CD8-positive, alpha-beta memory T cell (primary cell): ENCODE measurements at regions not wholly inside any gene's neighbourhood (a gene's known extent, or its start where the extent isn't known, plus 50 kb on each side); places are given as distances from the start of the nearest gene placed in this dataset.

Source experiments
- CTCF ChIA-PET: fragments of 350-600 bp; sonication (Branson Sonifier 250); formaldehyde crosslinking; loops from one replicate; lab custom pipeline; 2021; ENCODE audit warnings: antibody characterized with exemption; lab: Charles Lee
- POLR2A ChIA-PET: fragments of 350-600 bp; sonication (Branson Sonifier 250); formaldehyde crosslinking; loops from one replicate; lab custom pipeline; 2021; ENCODE audit warnings: antibody characterized with exemption; lab: Charles Lee
- DNase-seq, 5 donors: peaks; one replicate each; pipeline versions ENCODE4 v3.0.0 to v3.0.0-alpha.2; 2020 to 2022; ENCODE audit warnings: mixed read lengths in 1 of 5
- H3K27ac ChIP-seq: one replicate; pipeline ENCODE4 v1.7.0; 2013; ENCODE audit warnings: low read depth, mild to moderate bottlenecking, low read length, moderate library complexity
- H3K27me3 ChIP-seq: 2 replicates; pipeline ENCODE4 v1.7.0; 2013; ENCODE audit warnings: low read length, mild to moderate bottlenecking; ENCODE audit not compliant: insufficient read depth, poor library complexity, severe bottlenecking
- H3K36me3 ChIP-seq: 2 replicates; pipeline ENCODE4 v1.7.0; 2013; ENCODE audit warnings: mild to moderate bottlenecking, low read length, moderate library complexity; ENCODE audit not compliant: insufficient read depth
- H3K4me1 ChIP-seq: 2 replicates; pipeline ENCODE4 v1.7.0; 2013; ENCODE audit warnings: mild to moderate bottlenecking, low read length, moderate library complexity; ENCODE audit not compliant: insufficient read depth
- H3K4me3 ChIP-seq: 2 replicates; pipeline ENCODE4 v1.7.0; 2013; ENCODE audit warnings: mild to moderate bottlenecking, low read length
- H3K9me3 ChIP-seq: 2 replicates; pipeline ENCODE4 v1.7.0; 2013; ENCODE audit warnings: mild to moderate bottlenecking, low read length
- H3K27ac Mint-ChIP-seq, 8 donors: one replicate each; pipeline ENCODE4 v1.8.0; 2020 to 2021; ENCODE audit warnings: mixed read lengths in 8 of 8, mild to moderate bottlenecking in 6 of 8, inconsistent platforms in 3 of 8, moderate library complexity in 3 of 8
- H3K27me3 Mint-ChIP-seq, 2 donors: one replicate each; pipeline ENCODE4 v1.8.0; 2020 to 2021; ENCODE audit warnings: mixed read lengths in 2 of 2, mild to moderate bottlenecking in 1 of 2, moderate library complexity in 1 of 2
- H3K36me3 Mint-ChIP-seq, 3 donors: one replicate each; pipeline ENCODE4 v1.8.0; 2020 to 2021; ENCODE audit warnings: mixed read lengths in 3 of 3, inconsistent platforms in 1 of 3, mild to moderate bottlenecking in 1 of 3
- H3K4me1 Mint-ChIP-seq, 3 donors: one replicate each; pipeline ENCODE4 v1.8.0; 2020 to 2021; ENCODE audit warnings: mixed read lengths in 3 of 3, inconsistent platforms in 1 of 3, mild to moderate bottlenecking in 1 of 3
- H3K4me3 Mint-ChIP-seq, 7 donors: one replicate each; pipeline ENCODE4 v1.8.0; 2020 to 2021; ENCODE audit warnings: mixed read lengths in 7 of 7, mild to moderate bottlenecking in 6 of 7, moderate library complexity in 4 of 7, inconsistent platforms in 2 of 7
- H3K9me3 Mint-ChIP-seq, 5 donors: one replicate each; pipeline ENCODE4 v1.8.0; 2020 to 2022; ENCODE audit warnings: mixed read lengths in 5 of 5, mild to moderate bottlenecking in 3 of 5, moderate library complexity in 2 of 5, inconsistent platforms in 1 of 5

GRCh38 chr3:31247063-31247447 is 285.7 kb upstream of the STT3B start:
- Mint-ChIP-seq H3K27ac (peak overlapping the region in 1 of 8 donors; percentile 52), H3K4me1 (peaks cover 3 to 31% (median 23%) of the 10 kb centered on the region in 3 donors), H3K36me3 (peaks cover 0 to 6% (median 0%) of the 10 kb centered on the region in 3 donors), H3K27me3 (peaks cover 0 to 3% of the 10 kb centered on the region in 2 donors), H3K4me3 (no peak overlapping the region), H3K9me3 (no peaks in the 10 kb centered on the region)
- Histone ChIP-seq H3K4me1 (no peaks in the 10 kb centered on the region), H3K27me3 (no peaks in the 10 kb centered on the region), H3K9me3 (no peaks in the 10 kb centered on the region), H3K4me3 (no peak overlapping the region), H3K27ac (no peak overlapping the region), H3K36me3 (no peaks in the 10 kb centered on the region)
- no peak for DNase-seq
- POLR2A ChIA-PET = no interaction called here
- CTCF ChIA-PET = no interaction called here

GRCh38 chr3:31247850-31248562 is 284.7 kb upstream of the STT3B start:
- Mint-ChIP-seq H3K27me3 (peaks cover 0 to 3% of the 10 kb centered on the region in 2 donors), H3K9me3 (no peaks in the 10 kb centered on the region), H3K4me3 (no peak overlapping the region), H3K36me3 (peaks cover 0 to 6% (median 0%) of the 10 kb centered on the region in 3 donors), H3K27ac (no peak overlapping the region), H3K4me1 (peaks cover 3 to 36% (median 22%) of the 10 kb centered on the region in 3 donors)
- CTCF ChIA-PET = interaction anchor here (0.8 kb wide), 1 partner anchor 26 kb away, joined by 3 read pairs; no protein-coding TSS in a partner anchor
- POLR2A ChIA-PET = no interaction called here
- H3K9me3 ChIP-seq = no peaks in the 10 kb centered on the region
- H3K36me3 ChIP-seq = no peaks in the 10 kb centered on the region
- DNase-seq = no peak
- H3K27me3 ChIP-seq = no peaks in the 10 kb centered on the region
- H3K27ac ChIP-seq = no peak overlapping the region
- H3K4me3 ChIP-seq = no peak overlapping the region
- no peaks in the 10 kb centered on the region for H3K4me1 ChIP-seq

GRCh38 chr3:31248563-31248992 is 284.1 kb upstream of the STT3B start:
- H3K9me3 Mint-ChIP-seq = no peaks in the 10 kb centered on the region
- no peak for DNase-seq
- H3K4me1 Mint-ChIP-seq = peaks cover 3 to 36% (median 22%) of the 10 kb centered on the region in 3 donors
- POLR2A ChIA-PET = no interaction called here
- peaks cover 0 to 7% (median 0%) of the 10 kb centered on the region in 3 donors for H3K36me3 Mint-ChIP-seq
- CTCF ChIA-PET = no interaction called here
- H3K4me1 ChIP-seq = no peaks in the 10 kb centered on the region
- H3K4me3 ChIP-seq = no peak overlapping the region
- no peaks in the 10 kb centered on the region for H3K36me3 ChIP-seq
- H3K27me3 ChIP-seq = no peaks in the 10 kb centered on the region
- H3K9me3 ChIP-seq = no peaks in the 10 kb centered on the region
- H3K27ac ChIP-seq = no peak overlapping the region
- no peak overlapping the region for H3K27ac Mint-ChIP-seq
- H3K4me3 Mint-ChIP-seq = no peak overlapping the region
- H3K27me3 Mint-ChIP-seq = peaks cover 0 to 3% of the 10 kb centered on the region in 2 donors

- Histone ChIP-seq H3K4me3 (no peak overlapping the region), H3K9me3 (no peaks in the 10 kb centered on the region), H3K27ac (no peak overlapping the region), H3K27me3 (no peaks in the 10 kb centered on the region), H3K36me3 (no peaks in the 10 kb centered on the region), H3K4me1 (no peaks in the 10 kb centered on the region)
- Mint-ChIP-seq H3K4me3 (no peak overlapping the region), H3K4me1 (peaks cover 4 to 36% (median 26%) of the 10 kb centered on the region in 3 donors), H3K9me3 (no peaks in the 10 kb centered on the region), H3K27ac (no peak overlapping the region), H3K36me3 (peaks cover 0 to 9% (median 0%) of the 10 kb centered on the region in 3 donors), H3K27me3 (peaks cover 0 to 3% of the 10 kb centered on the region in 2 donors)
- CTCF ChIA-PET = no interaction called here
- DNase-seq = no peak
- POLR2A ChIA-PET = no interaction called here
Observed at GRCh38 chr3:31249545-31249944, 283.2 kb upstream of the STT3B start.

- ChIA-PET CTCF (no interaction called here), POLR2A (no interaction called here)
- H3K27ac Mint-ChIP-seq = no peak overlapping the region
- Histone ChIP-seq H3K36me3 (no peaks in the 10 kb centered on the region), H3K4me1 (no peaks in the 10 kb centered on the region), H3K4me3 (no peak overlapping the region), H3K27me3 (no peaks in the 10 kb centered on the region), H3K27ac (no peak overlapping the region), H3K9me3 (no peaks in the 10 kb centered on the region)
- DNase-seq = no peak
- H3K4me3 Mint-ChIP-seq = no peak overlapping the region
- H3K4me1 Mint-ChIP-seq = peaks cover 4 to 36% (median 26%) of the 10 kb centered on the region in 3 donors
- H3K36me3 Mint-ChIP-seq = peaks cover 0 to 4% (median 0%) of the 10 kb centered on the region in 3 donors
- H3K9me3 Mint-ChIP-seq = no peaks in the 10 kb centered on the region
- H3K27me3 Mint-ChIP-seq = peaks cover 0 to 3% of the 10 kb centered on the region in 2 donors
Observed at GRCh38 chr3:31250116-31250777, 282.5 kb upstream of the STT3B start.

- Mint-ChIP-seq H3K4me1 (peaks cover 4 to 36% (median 26%) of the 10 kb centered on the region in 3 donors), H3K27me3 (peaks cover 0 to 3% of the 10 kb centered on the region in 2 donors), H3K27ac (peak overlapping the region in 1 of 8 donors; percentile 1), H3K36me3 (peaks cover 0 to 3% (median 0%) of the 10 kb centered on the region in 3 donors), H3K4me3 (no peak overlapping the region), H3K9me3 (no peaks in the 10 kb centered on the region)
- POLR2A ChIA-PET = no interaction called here
- no peaks in the 10 kb centered on the region for H3K27me3 ChIP-seq
- no peak for DNase-seq
- H3K4me1 ChIP-seq = no peaks in the 10 kb centered on the region
- no peaks in the 10 kb centered on the region for H3K36me3 ChIP-seq
- H3K9me3 ChIP-seq = no peaks in the 10 kb centered on the region
- no peak overlapping the region for H3K27ac ChIP-seq
- no peak overlapping the region for H3K4me3 ChIP-seq
- CTCF ChIA-PET = no interaction called here
Observed at GRCh38 chr3:31251083-31251482, 281.6 kb upstream of the STT3B start.

GRCh38 chr3:31252216-31253185 is 280.2 kb upstream of the STT3B start:
- no peak for DNase-seq
- Mint-ChIP-seq H3K27me3 (peaks cover 0 to 1% of the 10 kb centered on the region in 2 donors), H3K9me3 (no peaks in the 10 kb centered on the region), H3K4me1 (peaks cover 4 to 35% (median 26%) of the 10 kb centered on the region in 3 donors), H3K36me3 (peaks cover 0 to 3% (median 0%) of the 10 kb centered on the region in 3 donors), H3K27ac (no peak overlapping the region), H3K4me3 (no peak overlapping the region)
- Histone ChIP-seq H3K27me3 (no peaks in the 10 kb centered on the region), H3K36me3 (no peaks in the 10 kb centered on the region), H3K4me3 (no peak overlapping the region), H3K27ac (no peak overlapping the region), H3K9me3 (no peaks in the 10 kb centered on the region), H3K4me1 (no peaks in the 10 kb centered on the region)
- ChIA-PET CTCF (no interaction called here), POLR2A (no interaction called here)
